HG03280 (cell line): ENCODE measurements at regions not wholly inside any gene's neighbourhood (a gene's known extent, or its start where the extent isn't known, plus 50 kb on each side); places are given as distances from the start of the nearest gene placed in this dataset.

Source experiments
- ATAC-seq: cut with Tn5 transposase; IDR thresholded peaks from one replicate; pipeline ENCODE4 v1.9.1; 2021; ENCODE audit warnings: mild to moderate bottlenecking, moderate library complexity; ENCODE audit not compliant: unreplicated experiment

DNA sequence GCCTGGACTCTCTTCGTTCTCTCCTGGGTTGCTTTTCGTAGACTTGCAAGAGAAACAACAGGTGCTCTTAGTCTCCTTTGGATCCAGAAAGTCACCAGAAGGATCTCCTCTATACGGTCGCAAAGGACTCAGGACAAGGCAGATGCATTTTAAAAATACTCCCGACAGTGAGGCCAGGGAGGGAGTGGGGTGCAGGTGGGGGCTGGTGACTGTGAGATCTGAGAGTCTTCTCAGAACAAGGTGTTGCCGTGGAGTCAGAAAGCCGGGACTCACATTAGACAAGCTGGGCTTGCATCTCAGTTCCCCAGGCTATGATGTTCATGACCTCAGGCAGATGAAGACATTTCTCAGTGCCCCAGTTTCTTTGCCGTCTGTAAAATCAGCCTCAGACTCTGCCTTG is 507.2 kb downstream of the TCERG1L start:
- ATAC-seq: no peak

DNA sequence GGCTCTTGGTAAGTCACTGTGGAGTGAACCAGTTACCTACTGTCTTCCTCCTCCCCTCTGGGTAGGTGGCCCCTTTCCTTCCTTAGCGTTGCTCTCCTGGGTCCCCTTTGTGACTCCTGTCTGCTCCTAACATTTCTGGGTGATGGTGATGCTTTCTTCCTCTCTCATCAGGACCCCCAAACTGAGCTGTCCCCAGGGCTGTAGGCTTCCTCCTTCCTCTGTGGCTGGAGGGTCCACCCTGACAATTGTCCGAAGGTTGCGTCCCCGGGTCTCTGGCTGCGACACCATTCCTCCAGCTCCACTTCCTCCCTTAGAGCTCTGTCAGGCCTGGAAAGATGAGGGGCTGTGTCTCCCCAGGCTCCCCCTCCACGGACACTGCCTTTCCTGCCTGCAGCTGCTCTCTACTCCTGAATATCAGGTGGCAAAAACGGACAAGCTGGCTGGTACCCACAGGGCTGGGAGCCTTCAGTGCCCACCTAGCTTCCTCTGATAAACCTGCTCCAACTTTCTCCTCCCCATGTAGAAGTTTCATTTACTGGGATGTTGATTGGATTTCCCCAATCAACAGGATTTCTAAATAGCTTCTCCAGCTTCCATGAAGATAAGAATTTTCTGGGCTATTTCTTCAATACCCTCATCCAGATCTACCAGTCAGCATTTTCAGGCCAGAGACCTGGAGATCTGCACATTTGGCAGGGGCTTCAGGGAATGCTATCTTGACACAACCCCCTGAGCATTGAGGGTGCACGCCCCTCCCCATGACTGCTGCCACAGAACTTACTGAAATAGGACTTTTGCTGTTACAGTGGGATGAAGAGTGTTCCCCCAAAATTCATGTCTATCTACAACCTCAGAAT is 506.5 kb downstream of the TCERG1L start:
- no peak for ATAC-seq

DNA sequence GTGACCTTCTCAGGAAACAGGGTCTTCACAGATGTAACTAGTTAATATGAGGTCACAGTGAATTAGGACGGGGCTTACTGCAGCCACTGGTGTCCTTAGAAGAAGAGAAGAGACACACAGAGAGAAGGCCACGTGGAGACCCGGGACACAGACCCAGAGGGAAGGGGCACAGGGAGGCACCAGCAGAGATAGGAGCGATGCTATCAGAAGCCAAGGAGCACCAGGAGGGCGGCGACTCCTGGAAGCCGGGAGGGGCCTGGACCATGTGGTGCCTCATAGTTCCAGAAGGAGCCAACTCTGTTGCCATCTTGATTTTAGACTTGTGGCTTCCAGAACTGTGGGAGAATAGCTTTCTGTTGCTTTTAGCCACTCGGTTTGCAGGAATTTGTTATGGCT is 505.9 kb downstream of the TCERG1L start:
- no peak for ATAC-seq

DNA sequence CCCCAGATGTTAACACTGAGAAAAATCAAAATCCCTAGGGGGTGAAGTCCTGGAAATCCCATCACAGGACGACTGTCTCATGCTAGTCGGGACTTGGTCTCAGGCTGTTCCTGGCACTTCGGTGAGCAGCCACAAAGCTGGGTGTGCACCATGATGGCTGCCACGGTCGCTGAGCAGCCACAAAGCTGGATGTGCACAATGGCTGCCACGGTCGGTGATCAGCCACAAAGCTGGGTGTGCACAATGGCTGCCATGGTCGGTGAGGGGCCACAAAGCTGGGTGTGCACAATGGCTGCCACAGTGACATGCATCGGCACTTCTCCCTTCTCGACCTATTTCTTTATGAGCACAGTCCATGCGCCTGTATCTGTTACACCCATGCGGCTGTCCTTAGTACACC is 505.1 kb downstream of the TCERG1L start:
- no peak for ATAC-seq

DNA sequence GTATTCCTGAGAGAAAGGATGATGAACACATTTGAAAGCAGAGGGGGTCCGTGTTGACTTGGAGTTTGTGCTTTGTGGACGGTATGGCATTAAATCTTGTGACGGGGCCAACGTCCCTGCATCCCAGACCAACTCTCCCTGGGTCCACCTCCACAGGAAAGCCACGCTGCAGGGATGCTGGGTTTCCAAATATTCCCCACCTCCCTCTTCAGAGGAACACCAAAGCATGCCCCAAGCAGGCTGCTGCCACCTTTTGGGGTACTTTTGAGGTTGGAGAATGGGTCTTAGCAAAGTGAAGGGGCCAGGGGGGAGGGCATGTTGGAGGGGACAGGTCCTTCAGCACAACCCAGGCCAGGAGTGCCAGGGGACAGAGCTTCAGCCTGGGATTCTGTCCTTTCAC is 504.4 kb downstream of the TCERG1L start:
- ATAC-seq: no peak

DNA sequence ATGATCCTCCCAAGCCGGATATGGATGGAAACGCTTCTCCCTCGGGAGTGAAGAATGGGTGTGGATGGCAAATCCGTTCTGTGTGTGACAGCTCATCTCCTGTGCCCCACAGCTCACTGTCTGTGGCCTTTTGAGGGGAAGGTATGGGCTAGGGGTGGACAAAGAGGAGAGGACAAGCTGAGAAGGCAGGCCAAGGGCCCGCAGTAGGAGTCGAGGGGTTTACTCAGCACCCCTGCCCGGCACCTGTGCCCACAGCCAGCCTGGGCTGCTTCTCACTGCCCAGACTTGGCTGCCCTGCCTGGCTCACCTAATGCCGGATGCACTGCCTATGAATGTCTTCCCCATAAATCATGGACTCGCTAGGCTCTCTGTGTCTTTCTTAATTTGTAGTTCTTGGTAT is 503.8 kb downstream of the TCERG1L start:
- no peak for ATAC-seq

DNA sequence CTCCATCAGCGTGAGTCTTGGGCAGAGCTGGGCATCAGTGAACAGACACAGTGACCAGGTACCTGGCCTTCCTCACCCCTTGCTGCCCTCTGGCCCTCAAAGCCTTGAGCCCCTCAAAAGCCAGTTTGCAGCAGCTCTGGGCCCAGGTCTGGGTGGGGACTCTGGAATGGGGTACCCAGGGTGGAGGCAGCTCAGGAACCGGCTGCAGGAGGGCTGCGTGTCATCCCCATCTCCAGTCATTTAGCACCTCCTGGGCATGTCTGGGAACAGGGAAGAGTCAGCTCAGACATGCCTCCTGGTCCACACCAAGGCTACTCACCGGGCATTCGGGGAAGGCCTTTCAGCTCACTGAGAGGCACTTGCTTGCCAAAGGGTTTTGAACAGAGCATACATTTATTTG is 503.3 kb downstream of the TCERG1L start:
- ATAC-seq: no peak

DNA sequence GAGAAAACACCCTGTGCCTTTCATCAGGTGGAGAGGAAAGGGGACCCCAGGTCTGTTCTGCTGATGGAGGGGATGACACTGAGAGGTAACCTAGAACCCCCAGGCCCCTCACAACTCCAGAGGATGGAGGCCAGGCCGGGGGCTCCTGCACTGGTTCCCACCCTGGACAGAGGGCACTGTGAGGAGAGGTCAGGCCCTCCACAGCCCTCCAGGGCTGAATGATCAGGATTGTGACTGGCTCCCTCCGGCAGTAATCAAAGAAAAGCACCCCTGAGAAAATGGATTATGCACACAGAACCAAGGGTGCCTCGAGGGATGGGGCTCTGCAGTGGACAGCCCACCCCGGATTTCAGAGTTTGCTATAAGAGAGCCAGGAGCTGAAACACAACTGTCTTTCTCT is 502.8 kb downstream of the TCERG1L start:
- no peak for ATAC-seq

DNA sequence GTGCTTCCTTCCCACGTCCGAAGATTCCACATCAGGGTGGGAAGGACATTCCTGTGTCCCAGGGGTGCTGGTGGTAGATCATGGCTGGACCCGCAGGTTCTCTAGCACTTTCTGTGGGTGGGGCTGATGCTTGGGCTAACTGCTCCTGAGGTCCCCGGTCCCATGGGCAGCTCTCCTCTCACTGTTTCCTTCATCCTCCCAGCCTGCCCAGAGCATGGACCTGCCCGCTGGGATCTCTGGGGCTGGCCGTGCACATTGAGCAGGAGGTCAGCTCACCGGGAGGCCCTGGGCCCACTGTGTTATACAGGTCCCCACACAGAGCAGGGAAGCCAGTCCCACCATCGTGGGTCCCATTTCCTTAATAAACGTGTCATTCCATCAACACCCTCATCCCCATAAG is 502.3 kb downstream of the TCERG1L start:
- no peak for ATAC-seq

DNA sequence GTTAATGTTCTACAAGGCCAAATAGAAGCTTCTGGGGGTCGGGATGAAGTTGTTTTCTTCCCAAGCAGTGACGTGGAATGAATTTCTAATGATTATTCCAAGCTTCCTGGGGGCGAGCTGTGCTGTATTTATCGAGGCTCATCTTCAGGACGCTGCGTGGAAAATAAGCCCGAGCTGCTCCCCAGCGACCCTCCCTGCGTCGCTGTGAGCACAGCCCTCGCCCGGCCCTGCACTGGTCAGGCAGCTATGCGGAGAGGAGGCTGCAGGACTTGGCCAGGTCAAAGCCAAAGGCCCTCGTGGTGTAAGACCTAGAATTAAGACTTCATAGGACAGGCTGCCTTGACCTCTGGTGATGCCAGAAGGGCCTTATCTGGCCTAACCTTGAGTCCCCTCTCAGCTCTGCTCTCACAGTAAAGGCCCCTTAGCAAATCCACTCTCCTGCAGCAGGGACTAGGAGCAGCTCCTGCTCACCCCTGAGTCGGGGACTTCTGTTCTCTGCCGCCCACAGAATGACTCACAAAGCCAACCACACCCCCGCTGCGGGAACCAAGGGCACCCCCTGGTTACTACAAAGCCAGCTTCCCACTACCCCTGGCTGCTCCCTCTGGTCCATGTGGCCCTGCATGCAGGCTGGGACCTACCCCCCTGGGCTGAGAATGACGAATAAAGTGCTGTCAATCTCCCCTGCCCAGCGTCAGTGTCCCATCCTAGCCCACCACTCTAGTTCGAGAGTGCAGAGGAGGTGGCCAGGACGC is 501.6 kb downstream of the TCERG1L start:
- no peak for ATAC-seq

DNA sequence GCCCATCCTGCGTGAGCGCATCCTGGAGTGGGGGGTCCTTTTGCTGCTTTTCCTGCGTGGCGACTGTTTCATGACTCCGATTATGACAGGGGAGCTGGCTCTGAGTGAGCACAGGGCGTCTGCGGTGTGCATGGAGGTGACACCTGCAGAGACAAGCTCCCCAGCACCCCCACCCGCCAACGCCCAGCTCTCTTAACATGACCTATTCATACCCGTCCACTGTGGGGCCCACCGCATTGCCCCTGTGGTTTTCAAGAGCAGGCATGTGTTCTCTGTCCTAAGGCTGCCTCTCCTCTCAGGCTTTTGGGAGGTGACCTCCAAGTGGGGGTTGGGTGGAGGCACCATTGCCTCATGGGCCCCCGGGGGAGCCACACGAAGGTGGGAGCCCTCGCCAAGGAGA is 500.7 kb downstream of the TCERG1L start:
- ATAC-seq: no peak

DNA sequence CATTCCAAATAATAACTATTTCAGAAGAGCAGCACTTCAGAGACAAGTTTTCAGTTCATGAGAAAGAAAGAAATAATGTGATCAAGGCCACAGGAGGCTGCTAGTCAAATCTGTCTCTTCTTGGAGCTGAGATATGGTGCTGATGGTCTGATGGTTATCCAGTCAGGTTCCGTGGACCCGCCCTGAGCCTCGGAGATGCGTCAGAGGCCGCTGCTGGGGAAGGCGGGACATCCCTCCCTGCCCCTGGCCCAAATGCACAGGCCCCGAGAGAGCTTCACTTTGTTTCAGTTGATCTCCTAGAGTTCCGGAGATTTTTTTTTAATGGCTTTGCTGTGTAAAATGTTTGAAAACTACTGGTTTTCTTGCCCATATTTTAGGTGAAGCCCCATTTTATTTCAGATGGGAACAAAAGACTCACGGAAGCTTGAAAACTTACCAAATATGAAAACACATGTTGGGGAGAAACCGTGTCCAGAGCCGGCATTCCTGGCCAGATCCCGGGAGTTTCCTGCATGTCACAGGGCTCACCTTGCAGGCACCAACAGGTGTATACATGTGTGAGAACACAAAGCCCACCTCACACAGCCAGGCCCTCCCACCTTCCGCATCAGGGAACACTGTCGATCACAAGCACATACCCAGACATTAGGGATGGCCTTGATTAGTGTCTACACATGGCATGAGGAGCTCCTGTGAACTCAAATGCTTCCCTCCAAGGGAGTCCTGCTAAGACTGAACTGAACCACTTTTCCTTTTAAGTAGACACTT is 499.0 kb downstream of the TCERG1L start:
- ATAC-seq: no peak

DNA sequence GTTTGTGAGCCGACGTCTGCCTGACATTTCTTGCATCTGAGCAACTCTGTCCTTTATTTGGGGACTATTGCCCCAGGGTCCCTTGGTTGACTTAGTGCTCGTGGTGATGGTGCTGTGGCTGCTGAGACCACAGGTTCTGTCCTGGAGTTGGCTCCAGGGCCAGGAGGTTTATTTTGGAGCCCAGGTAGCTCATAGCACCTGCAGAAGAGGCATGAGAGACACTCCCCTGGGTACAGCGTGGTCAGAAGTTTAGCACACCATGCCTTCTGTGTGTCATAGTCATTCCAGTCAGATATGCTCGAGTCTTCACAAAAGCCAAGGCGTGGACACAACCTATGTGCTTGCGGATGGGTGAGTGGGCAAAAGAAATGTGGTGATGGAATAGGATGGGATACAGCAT is 496.9 kb downstream of the TCERG1L start:
- no peak for ATAC-seq

DNA sequence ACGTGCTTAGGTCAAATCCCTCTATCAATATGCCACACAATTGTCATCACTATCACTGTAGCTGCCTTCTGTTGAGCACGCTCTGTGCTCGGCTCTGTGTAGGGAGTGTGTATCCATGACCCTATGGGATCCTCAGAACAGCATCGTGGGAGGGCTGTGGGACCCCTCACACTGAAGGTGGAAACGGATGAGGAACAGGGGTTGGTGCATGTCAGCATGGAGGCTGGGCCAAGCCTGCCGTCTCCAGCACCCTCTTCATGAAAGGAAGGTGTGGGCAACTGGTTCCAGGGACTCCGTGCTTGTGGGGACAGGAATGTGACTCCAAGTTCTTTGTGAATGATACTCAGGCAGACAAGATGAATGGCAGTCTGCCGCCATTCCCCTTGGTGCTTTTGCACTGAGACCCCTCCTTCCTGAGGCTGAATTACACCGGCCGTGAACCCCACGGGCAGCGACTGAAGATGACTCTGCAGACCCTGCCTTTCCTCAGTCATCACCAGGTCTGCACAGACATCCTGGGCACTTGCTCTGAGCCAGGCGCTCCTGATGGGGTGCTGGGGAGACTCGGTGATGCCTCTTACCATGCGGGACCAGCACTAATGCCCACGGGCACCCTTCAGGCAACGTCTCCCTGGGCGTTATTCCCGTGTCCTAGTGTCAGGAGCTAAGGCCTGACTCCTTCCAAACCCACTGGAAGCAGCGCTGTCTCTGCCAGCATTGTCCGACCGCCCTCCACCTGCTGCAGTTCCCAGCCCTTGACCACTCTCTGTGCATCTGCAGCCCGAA is 495.2 kb downstream of the TCERG1L start:
- ATAC-seq: no peak

DNA sequence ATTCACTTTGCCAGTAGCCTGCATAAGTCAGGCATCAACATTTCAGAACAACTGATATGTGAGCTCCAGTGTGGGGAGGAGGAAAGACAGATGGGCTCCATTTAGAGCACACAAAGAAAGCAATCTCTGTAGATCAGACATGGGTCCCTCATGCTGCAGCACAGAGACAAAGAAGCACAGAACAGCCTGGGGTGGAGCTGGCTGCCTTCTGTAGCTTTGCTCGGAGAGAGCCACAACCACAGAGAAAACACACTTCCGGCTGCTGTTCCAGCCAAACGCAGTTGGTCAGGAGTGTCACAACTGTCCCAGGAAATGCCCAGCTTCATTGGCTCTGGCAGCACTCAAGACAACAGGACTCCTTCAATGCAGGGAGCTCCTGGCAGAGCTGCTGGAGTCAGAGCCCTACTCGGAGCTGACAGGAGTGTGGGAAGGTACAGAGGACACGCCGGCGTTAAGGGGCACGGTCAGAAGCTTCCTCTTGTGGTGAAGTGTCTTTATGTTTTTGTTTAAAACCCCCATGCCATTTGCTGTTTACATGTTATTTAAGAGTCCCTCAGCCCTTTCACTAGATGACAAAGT is 494.4 kb downstream of the TCERG1L start:
- ATAC-seq: no peak

DNA sequence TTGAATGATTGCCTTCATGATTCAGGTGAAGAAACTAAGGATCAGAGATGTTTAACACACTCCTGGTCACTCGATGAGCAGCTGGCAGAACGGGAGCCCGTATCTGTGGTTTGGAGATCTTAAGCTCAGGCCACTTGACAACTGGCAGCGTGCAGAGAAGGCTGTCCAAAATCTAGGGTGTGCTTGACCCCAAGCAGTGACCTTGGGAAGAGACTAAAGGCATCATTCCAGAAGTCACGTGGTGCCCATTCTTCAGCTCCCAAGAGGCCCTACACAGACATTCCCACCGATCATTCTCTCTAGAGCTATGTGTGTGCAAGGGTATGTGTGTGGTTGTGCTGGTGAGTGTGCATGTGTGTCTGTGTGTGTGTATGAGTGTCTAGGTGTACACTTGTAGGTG is 493.8 kb downstream of the TCERG1L start:
- ATAC-seq: no peak

DNA sequence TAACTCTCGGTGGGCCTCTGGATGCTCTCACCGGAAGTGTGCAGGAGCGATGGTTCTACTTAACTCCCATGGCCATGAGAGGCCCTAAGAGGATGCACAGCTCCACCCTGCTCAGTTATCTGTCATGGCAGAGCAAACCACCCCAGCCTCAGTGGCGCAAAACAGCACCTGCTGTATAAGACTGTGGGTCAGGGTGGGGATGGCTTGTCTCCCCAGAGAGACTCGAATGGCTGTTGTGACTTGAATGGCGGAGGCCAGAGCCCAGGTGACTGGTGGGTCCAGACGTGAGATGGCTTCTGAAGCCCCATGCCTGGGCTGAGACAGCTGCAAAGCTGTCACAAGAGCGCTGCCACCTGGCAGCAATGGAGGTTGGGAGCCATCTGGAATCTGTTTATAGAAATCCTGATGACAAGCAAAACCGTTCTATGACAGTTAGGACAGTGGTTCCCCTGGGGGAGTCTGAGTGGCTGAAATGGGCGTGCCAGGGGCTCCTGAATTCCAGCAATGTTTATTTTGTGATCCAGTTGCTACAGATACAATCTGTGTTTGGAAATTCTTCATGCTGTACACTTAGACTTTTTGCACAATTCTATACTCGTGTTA is 490.5 kb downstream of the TCERG1L start:
- ATAC-seq: no peak

DNA sequence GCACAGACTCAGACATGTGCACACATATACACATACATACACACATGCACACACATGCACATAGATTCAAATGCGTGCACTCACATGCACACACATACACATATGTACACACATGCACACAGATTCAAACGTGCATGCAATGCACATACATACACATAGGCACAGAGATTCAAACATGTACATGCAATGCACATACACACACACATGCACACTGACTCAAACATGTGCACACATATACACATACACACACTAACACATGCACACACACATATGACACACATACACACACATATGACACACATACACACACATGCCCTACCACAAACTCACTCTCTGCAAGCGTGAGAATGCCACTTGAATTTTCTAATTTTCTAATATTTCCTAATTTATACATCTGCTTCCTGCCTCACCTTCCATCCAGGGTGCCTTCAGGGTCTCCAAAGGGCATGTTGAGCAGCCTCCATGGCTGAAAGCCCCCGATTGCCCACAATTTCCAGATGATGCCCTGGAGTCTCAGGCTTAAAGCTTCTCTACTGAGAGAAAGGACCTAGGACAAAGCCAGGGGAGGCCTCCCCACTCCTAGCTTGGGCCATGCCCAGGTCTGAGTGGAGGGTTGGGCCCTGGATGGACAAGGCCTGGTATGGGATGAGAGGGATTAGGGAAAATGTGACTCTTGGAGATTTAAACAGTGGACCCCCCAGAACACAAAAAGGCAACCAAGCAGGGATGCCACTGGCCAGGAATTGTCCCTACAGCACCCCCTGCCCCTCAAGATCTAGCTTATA is 487.1 kb downstream of the TCERG1L start:
- ATAC-seq: no peak

DNA sequence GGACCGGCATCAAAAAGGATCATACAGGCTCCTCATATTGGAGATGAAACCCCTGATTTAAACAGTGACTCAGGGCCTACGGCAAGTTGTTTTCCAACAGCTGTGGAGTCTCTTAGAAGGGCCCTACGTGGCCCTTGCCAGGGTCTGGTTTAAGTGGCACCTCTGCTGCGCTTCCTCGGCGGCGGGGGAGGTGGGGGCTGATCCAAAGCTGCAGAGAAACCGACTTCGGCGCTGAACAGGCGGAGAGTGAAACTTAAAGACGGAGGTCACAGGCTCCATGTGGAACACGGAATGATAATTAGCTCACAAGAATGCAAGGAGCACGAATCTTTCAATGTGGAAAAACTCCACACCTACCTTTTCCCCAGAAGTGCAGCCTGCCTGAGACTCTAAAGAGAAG is 477.9 kb downstream of the TCERG1L start:
- no peak for ATAC-seq
